Dendritic cell treated with granulocyte-macrophage colony-stimulating factor and Interleukin-4, amounts not matched to agents 40 ng/mL and 50 ng/mL, for 4 days (primary cell): ENCODE measurements at regions not wholly inside any gene's neighbourhood (a gene's known extent, or its start where the extent isn't known, plus 50 kb on each side); places are given as distances from the start of the nearest gene placed in this dataset.
"Not testable (repeated sequence)": the region's sequence is repeated elsewhere in the genome, so short reads cannot be mapped to it uniquely, and the experiment has no call there.

ENCODE experiments used
- H3K27ac Mint-ChIP-seq: one replicate; pipeline ENCODE4 v1.8.0; 2022; ENCODE audit warnings: mild to moderate bottlenecking, mixed read lengths
- H3K27me3 Mint-ChIP-seq: one replicate; pipeline ENCODE4 v1.8.0; 2022; ENCODE audit warnings: mild to moderate bottlenecking, mixed read lengths
- H3K36me3 Mint-ChIP-seq: one replicate; pipeline ENCODE4 v1.8.0; 2022; ENCODE audit warnings: low read depth, mixed read lengths
- H3K4me1 Mint-ChIP-seq: one replicate; pipeline ENCODE4 v1.8.0; 2022; ENCODE audit warnings: low read depth, mixed read lengths
- H3K4me3 Mint-ChIP-seq: one replicate; pipeline ENCODE4 v1.8.0; 2022; ENCODE audit warnings: mild to moderate bottlenecking, moderate library complexity, mixed read lengths
- H3K9me3 Mint-ChIP-seq: one replicate; pipeline ENCODE4 v1.8.0; 2022; ENCODE audit warnings: mixed read lengths
- intact Hi-C: fragments of 100-400 bp; cut with micrococcal nuclease; formaldehyde crosslinking; loops from one replicate; pipeline ENCODE4 v1.15.0; 2022

DNA sequence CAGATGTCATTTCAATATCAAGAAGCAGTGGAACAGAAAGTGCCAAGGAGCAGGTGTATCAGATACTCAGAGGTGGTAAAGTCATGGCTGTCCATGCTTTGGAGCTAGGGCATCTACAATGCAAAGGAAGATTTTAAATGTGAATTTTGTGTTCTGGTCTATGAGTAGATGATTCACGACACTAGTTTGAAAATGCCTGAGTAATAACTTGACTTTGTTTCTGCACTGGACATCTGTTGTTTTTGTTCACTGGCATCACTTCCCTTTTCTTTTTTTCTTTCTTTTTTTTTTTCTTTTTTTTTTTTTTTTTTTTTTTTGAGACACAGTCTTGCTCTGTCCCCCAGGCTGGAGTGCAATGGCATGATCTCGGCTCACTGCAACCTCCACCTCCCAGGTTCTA is 460.7 kb upstream of the PAPPA start:
- H3K27ac Mint-ChIP-seq, H3K9me3 Mint-ChIP-seq, H3K4me1 Mint-ChIP-seq, intact Hi-C loops, H3K36me3 Mint-ChIP-seq, H3K4me3 Mint-ChIP-seq, H3K27me3 Mint-ChIP-seq: not testable (repeated sequence)

DNA sequence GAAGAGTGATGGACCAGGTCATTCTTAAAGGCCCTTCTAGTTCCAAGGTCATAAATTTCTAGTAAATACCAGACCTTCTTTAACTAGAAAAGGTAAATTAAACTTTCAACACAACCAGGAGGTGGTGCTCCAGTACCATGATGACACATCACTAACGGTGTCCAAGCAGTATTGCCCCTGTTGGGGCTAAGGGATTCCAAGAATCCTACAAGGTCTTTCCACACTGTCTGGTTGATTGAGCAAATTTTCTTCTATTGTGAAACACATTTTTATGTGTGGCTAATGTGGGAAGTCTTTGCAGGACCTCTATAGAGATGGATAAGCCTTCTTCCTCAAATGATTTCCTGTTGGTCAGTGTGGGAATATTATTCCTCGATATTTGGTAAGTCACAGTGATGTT is 459.6 kb upstream of the PAPPA start:
- Mint-ChIP-seq H3K36me3 (no peaks in the 10 kb centered on the region), H3K27me3 (no peaks in the 10 kb centered on the region), H3K9me3 (no peaks in the 10 kb centered on the region), H3K4me1 (no peaks in the 10 kb centered on the region), H3K27ac (no peak overlapping the region), H3K4me3 (no peak overlapping the region)
- intact Hi-C loops, result no loop called here

DNA sequence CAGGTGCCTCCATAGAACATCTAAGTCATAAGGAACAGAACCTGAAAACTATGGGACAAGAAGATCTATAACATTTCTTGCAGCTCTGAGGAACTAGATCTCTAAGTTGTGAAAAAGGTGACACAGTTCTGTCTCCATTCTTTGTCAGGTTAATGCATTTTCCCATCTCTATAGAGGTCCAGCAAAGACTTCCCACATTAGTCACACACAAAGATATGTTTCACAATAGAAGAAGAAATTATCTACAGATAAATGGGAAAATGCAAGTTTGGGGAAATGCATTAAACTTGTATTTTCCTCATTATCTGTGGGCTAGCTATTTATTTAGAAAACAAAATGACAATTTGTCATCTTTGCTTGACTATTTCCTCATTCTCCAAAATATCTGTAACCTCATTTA is 458.6 kb upstream of the PAPPA start:
- no peaks in the 10 kb centered on the region for H3K4me1 Mint-ChIP-seq
- intact Hi-C loops, result no loop called here
- no peaks in the 10 kb centered on the region for H3K9me3 Mint-ChIP-seq
- H3K27ac Mint-ChIP-seq, result no peak overlapping the region
- no peaks in the 10 kb centered on the region for H3K27me3 Mint-ChIP-seq
- no peaks in the 10 kb centered on the region for H3K36me3 Mint-ChIP-seq
- no peak overlapping the region for H3K4me3 Mint-ChIP-seq

- intact Hi-C loops, result no loop called here
- no peaks in the 10 kb centered on the region for H3K36me3 Mint-ChIP-seq
- peaks cover 27% of the 10 kb centered on the region for H3K9me3 Mint-ChIP-seq
- no peak overlapping the region for H3K4me3 Mint-ChIP-seq
- no peak overlapping the region for H3K27ac Mint-ChIP-seq
- H3K27me3 Mint-ChIP-seq, result no peaks in the 10 kb centered on the region
- H3K4me1 Mint-ChIP-seq, result no peaks in the 10 kb centered on the region
Measured at GRCh38 chr9:115712981-115713380, 440.6 kb upstream of the PAPPA start.

- Mint-ChIP-seq H3K27ac (no peak overlapping the region), H3K36me3 (no peaks in the 10 kb centered on the region), H3K4me1 (no peaks in the 10 kb centered on the region), H3K4me3 (no peak overlapping the region), H3K27me3 (no peaks in the 10 kb centered on the region), H3K9me3 (peaks cover 21% of the 10 kb centered on the region)
- intact Hi-C loops, result no loop called here
Measured at GRCh38 chr9:115715666-115716065, 437.9 kb upstream of the PAPPA start.

DNA sequence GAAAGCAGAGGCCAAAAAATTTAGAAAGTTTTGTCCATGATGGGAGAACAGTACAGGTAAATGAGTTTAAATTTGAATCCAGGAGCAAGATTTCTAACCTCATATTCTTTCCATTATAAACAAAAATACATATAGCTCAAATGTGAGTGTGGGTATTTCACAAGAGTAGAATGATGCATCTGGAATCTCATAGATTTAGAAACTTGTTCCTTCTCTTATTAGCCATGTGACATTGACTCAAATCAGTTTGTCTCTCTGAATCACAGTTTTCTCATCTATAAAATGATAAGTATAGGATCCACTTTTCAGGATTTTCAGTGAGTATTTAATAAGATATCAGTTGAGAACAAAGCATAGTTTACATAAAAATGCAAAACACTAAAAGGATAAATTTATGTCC is 436.3 kb upstream of the PAPPA start:
- no peak overlapping the region for H3K4me3 Mint-ChIP-seq

DNA sequence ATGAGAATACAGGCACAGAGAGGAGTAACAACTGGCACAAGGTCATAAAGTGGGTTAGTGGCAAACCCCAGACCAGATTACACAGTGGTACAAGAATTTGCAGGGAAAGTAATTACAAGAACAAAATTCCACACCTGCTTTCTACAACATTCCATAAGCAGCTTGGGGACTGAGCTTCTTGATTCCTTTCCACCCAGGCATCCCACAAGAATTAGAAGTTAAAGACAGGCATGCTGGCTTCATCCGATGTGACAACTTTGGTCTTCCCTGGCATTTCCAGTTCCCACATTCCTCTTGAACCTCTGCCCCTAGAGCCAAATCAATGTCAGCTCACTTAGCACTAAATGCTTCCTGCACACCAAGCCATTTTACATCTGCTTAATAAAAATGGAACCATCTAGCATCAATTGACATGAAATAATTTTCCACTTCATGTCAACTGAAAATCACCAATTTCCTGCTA is 435.8 kb upstream of the PAPPA start:
- Mint-ChIP-seq H3K9me3 (peaks cover 10% of the 10 kb centered on the region), H3K27ac (no peak overlapping the region), H3K4me1 (no peaks in the 10 kb centered on the region), H3K27me3 (no peaks in the 10 kb centered on the region), H3K4me3 (no peak overlapping the region), H3K36me3 (no peaks in the 10 kb centered on the region)
- intact Hi-C loops, result no loop called here

More for the DNA sequence above, 436.3 kb upstream of the PAPPA start:
- H3K27ac Mint-ChIP-seq, result no peak overlapping the region
- no peaks in the 10 kb centered on the region for H3K27me3 Mint-ChIP-seq
- intact Hi-C loops, result no loop called here
- H3K9me3 Mint-ChIP-seq, result peaks cover 15% of the 10 kb centered on the region
- no peaks in the 10 kb centered on the region for H3K36me3 Mint-ChIP-seq
- no peaks in the 10 kb centered on the region for H3K4me1 Mint-ChIP-seq

- no peak overlapping the region for H3K27ac Mint-ChIP-seq
Measured at GRCh38 chr9:115730396-115730795, 423.2 kb upstream of the PAPPA start.

DNA sequence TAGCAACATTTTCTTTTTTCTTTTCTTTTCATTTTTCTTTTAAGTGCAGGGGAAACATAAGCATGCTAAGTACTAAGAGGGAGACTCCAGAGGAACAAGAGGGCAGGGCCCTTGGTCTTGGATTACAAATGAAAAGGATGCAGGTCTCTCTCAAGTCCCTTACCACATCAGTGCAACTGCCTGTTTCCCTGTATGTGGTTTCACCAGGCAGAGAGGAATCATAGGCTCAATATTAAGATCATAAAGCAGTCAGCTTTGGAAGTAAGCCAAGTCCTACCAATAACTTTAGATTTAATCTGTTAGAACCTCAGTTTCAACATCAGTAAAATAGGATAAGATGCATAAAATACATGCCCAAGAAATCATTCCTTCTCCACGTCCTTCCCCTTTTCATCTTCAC is 422.7 kb upstream of the PAPPA start:
- no peaks in the 10 kb centered on the region for H3K4me1 Mint-ChIP-seq
- no peaks in the 10 kb centered on the region for H3K27me3 Mint-ChIP-seq
- H3K4me3 Mint-ChIP-seq, result no peak overlapping the region
- no peak overlapping the region for H3K27ac Mint-ChIP-seq
- peaks cover 22% of the 10 kb centered on the region for H3K9me3 Mint-ChIP-seq
- no peaks in the 10 kb centered on the region for H3K36me3 Mint-ChIP-seq
- intact Hi-C loops, result no loop called here

More at GRCh38 chr9:115730396-115730795, 423.2 kb upstream of the PAPPA start:
- intact Hi-C loops, result no loop called here
- Mint-ChIP-seq H3K9me3 (peaks cover 26% of the 10 kb centered on the region), H3K4me3 (no peak overlapping the region), H3K4me1 (no peaks in the 10 kb centered on the region), H3K36me3 (no peaks in the 10 kb centered on the region), H3K27me3 (no peaks in the 10 kb centered on the region)

DNA sequence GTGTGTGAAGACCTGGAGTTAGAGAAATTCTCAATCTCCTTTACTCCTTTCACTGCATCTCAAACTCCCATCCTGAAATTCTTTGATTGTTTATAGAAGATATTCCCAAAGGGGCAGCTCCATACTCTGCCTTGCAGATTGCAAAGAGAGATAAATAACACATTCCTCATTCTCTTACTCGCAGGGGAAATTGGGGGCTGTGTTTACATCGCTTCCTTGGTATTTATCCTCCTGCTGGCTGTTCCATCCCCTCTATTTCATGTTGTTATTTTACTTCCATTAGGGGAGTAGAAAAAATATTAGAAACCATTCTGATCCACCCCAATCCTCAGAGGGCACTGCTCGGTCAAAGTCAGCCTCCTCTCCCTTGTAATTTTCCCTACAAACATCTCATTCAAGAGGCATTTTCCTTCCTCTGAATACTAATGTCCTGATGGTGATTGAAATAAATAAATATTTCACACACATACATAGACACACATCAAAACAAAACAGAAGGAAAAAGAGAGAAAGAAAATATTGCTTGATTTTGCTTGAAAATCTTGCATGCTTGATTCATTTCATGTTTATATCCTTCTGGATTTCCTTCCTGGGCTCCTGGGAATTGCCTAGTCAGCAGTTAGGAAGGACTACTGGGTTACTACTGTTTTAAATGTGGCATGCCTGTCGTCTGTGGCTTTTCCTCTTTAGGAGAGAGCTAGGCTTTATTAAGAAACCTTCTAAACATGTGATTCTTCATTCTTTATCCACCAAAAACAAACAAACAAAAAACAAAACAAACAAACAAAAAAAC is 420.1 kb upstream of the PAPPA start:
- no peak overlapping the region for H3K4me3 Mint-ChIP-seq
- H3K27me3 Mint-ChIP-seq, result no peaks in the 10 kb centered on the region
- no peak overlapping the region for H3K27ac Mint-ChIP-seq
- intact Hi-C loops, result no loop called here
- H3K36me3 Mint-ChIP-seq, result no peaks in the 10 kb centered on the region
- H3K9me3 Mint-ChIP-seq, result no peaks in the 10 kb centered on the region
- H3K4me1 Mint-ChIP-seq, result no peaks in the 10 kb centered on the region

DNA sequence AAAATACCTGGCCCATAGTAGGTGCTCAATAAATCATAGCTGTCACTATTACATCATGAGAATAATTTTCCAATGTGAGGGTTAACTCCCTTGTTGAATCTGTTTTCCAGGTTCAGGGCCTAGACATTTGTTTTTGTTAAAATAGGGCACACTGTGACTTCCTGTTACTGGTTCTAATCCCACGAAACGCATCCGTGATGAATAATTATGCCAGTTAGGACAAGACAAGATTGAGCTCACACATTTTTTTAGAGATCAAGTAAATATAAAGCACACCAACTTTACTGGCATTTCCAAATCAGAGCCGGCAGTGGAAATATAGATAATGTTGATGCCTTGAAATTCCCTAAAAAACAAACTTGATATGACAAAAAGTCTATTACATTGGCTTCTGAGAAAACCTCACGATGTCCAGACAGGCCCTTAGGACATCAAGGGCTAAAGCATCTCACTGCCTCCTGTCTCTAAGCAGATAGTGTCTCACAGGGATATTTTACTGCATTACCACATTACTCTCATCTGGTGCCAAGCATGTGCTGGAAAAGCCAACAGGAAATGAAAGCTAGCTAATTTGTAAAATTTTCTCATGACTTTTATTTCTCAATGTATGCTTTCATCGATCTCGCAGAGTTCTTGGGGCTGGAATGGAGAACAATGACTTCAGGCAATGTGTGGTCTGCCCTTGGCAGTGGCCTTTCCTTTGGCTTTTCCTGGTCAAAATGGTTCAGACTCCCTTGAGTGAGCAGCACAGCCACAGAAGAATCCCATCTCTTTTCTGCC is 414.3 kb upstream of the PAPPA start:
- Mint-ChIP-seq H3K9me3 (no peaks in the 10 kb centered on the region), H3K4me1 (no peaks in the 10 kb centered on the region), H3K27ac (no peak overlapping the region), H3K4me3 (no peak overlapping the region), H3K36me3 (no peaks in the 10 kb centered on the region), H3K27me3 (no peaks in the 10 kb centered on the region)
- intact Hi-C loops, result no loop called here

DNA sequence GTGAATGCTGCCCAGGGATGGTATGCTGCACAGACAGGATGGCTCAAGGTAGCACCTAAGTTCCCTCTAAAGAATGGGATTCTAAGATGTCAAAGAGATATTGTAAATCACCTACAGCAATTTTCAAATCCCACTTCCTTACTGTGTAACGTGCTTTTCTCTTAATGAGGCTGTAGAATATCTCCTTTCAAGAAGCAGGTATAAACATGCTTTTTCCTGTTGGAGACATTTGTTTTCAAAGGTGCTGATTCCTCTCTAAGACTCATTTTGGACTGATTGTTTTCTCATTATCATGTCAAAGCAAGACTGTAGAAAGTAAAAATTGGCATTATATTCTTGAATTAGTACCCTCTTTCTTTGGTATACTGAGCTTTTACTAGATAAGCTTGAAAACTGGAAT is 412.6 kb upstream of the PAPPA start:
- intact Hi-C loops, result no loop called here
- no peaks in the 10 kb centered on the region for H3K27me3 Mint-ChIP-seq
- no peaks in the 10 kb centered on the region for H3K4me1 Mint-ChIP-seq
- no peak overlapping the region for H3K4me3 Mint-ChIP-seq
- no peaks in the 10 kb centered on the region for H3K36me3 Mint-ChIP-seq
- no peaks in the 10 kb centered on the region for H3K9me3 Mint-ChIP-seq
- no peak overlapping the region for H3K27ac Mint-ChIP-seq

GRCh38 chr9:115743709-115744605 is 409.6 kb upstream of the PAPPA start:
- Mint-ChIP-seq H3K9me3 (no peaks in the 10 kb centered on the region), H3K27ac (no peak overlapping the region), H3K36me3 (no peaks in the 10 kb centered on the region), H3K27me3 (no peaks in the 10 kb centered on the region), H3K4me3 (no peak overlapping the region), H3K4me1 (no peaks in the 10 kb centered on the region)
- intact Hi-C loops, result no loop called here

DNA sequence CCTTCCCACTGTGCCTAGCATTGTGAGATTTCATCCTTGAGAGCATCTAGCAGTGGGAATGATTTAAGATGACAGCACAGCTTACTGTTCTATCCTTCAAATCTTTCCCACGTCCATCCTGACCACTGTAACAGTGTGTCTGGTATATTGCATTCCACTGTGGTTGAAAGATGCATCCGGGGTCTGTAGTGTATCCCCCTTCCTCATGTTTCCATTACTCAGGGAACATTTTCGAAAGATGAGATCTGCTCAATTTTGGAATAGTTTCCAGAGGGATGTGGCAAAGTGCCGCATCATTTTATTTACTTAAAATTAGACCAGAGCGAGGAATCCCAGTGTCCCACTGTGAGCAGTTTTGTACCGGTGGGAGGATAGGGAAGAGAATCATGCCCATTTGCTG is 407.1 kb upstream of the PAPPA start:
- Mint-ChIP-seq H3K27ac (no peak overlapping the region), H3K36me3 (no peaks in the 10 kb centered on the region), H3K27me3 (no peaks in the 10 kb centered on the region), H3K9me3 (no peaks in the 10 kb centered on the region), H3K4me1 (no peaks in the 10 kb centered on the region), H3K4me3 (no peak overlapping the region)
- intact Hi-C loops, result no loop called here
